Retinal pigment epithelial cell (primary cell): ENCODE measurements at regions not wholly inside any gene's neighbourhood (a gene's known extent, or its start where the extent isn't known, plus 50 kb on each side); places are given as distances from the start of the nearest gene placed in this dataset.
A peak's percentile ranks its signal among the peaks of the same experiment; 100 is the strongest.

Source experiments
- DNase-seq: peaks from one replicate; pipeline ENCODE4 v3.0.0-alpha.2; 2010; ENCODE audit warnings: low read depth
- H3K4me3 ChIP-seq: 2 replicates; pipeline ENCODE4 v1.5.1; 2011; ENCODE audit warnings: mild to moderate bottlenecking, low read length, control low read depth, moderate library complexity
- TF ChIP-seq, protein P1 (sequence below): conservative IDR thresholded peaks from 2 replicates; pipeline ENCODE4 v1.5.1; 2011; ENCODE audit warnings: low read depth, low read length, control low read depth, inconsistent platforms

DNA sequence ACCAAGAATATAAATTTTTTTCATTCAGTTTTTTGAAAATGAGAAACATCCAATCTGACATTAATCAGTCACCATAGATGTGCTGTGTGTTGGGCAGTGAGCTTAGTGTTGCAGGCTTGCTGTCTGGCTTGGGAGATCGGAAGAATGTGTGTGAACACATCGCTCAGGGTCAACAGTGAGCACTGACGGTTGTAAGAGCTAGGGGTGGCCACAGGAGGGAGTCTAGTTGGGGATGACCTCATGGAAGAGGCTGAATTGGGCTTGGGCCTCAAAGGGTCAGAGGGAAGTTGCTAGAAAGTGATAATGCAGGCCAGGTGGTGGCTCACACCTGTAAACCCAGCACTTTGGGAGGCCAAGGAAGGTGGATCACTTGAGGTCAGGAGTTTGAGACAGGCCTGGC lies 375.4 kb downstream of the DDX10 start:
- no peak overlapping the region for H3K4me3 ChIP-seq
- TF ChIP-seq, protein P1, sequence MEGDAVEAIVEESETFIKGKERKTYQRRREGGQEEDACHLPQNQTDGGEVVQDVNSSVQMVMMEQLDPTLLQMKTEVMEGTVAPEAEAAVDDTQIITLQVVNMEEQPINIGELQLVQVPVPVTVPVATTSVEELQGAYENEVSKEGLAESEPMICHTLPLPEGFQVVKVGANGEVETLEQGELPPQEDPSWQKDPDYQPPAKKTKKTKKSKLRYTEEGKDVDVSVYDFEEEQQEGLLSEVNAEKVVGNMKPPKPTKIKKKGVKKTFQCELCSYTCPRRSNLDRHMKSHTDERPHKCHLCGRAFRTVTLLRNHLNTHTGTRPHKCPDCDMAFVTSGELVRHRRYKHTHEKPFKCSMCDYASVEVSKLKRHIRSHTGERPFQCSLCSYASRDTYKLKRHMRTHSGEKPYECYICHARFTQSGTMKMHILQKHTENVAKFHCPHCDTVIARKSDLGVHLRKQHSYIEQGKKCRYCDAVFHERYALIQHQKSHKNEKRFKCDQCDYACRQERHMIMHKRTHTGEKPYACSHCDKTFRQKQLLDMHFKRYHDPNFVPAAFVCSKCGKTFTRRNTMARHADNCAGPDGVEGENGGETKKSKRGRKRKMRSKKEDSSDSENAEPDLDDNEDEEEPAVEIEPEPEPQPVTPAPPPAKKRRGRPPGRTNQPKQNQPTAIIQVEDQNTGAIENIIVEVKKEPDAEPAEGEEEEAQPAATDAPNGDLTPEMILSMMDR, result peak; percentile 28
- DNase-seq, result no peak

DNA sequence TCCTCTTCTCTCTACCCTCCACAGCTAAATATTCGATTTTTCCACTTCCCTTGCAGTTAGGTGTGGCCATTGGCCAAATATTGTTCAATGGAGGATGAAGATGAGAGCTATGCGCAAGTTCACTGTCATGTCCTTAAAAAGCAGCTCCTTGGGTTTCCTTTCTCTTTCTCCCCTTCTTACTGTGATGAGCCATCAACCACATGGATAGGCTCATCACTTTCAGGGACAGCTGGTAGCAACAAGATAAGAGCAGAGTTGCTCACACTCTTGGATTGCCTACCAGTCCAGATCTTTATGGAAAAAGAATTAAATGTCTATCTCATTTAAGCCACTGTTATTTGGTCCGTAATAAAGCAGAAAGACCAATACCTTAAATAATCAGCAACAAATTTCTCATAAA lies 377.0 kb downstream of the DDX10 start:
- TF ChIP-seq, protein P1, result no peak
- H3K4me3 ChIP-seq, result no peak overlapping the region
- no peak for DNase-seq

DNA sequence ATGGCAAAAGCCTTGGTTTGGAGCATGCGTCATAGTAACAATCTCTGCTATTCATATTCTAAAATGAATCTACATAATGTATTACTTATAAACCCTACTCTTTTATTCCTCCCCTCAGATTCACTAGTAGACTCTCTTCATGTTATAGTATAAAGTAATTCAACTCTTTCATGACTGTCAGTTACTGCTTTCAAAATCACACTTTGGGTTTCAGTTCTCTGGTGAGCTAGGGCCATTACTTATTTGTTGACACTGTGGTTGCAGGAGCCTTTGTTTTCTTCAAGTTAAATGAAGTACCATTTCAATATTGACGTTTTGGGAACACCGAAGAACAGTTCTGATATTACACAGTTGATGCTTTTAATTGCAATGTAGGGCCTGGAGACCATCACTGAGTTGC lies 378.4 kb downstream of the DDX10 start:
- no peak for DNase-seq
- TF ChIP-seq, protein P1, result no peak
- no peak overlapping the region for H3K4me3 ChIP-seq

DNA sequence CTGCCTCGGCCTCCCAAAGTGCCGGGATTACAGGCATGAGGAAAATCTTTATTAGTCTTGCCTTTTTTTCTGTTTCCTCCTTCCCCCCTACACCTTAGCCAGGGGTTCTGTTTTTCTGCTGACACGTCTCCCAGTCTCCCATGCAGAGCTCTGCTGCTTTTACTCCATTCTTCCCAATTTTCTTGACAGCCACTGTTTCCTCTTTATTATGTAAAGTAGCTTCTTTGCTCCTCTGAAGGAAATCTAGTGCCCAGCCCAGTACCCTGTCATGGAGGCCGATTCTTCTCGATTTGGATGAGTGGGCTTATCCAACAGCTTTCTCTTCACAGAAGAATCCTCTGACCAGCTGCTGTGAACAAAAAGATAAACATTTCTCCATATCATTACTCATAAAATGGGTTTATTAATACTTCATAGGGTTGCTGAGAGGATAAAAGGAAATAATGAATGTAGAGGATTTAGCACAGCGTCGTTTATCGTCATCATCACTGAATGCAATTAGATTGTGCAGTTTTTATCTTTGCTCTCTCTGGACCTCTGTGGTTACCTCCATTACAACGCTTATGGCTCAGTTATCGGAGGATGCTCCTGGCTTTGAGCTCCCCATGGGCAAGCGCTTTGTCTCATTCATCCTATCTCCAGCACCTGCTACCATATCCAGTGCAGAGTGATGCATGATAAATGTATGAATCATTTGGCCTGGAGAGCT lies 375.6 kb upstream of the C11orf87 start:
- no peak overlapping the region for H3K4me3 ChIP-seq
- TF ChIP-seq, protein P1, result no peak
- DNase-seq, result no peak

DNA sequence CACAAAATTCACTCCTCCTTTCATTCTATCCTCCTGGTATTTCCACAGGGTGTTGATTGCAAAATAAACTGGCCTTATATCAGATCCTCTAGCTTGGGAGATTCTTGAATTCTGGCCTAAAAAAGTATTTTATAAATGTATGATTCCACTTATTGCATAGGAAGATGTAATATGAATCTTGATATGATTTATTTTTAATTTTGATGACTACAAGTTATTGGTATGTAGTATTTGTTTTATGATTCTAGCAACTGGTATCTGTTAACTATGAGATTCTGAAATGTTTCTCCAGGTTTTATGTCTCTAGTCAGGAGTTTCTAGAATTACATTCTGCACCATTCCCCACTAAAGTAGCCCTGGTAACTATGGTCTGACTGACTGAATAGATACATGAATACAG lies 373.9 kb upstream of the C11orf87 start:
- TF ChIP-seq, protein P1, result no peak
- DNase-seq, result no peak
- H3K4me3 ChIP-seq, result no peak overlapping the region

DNA sequence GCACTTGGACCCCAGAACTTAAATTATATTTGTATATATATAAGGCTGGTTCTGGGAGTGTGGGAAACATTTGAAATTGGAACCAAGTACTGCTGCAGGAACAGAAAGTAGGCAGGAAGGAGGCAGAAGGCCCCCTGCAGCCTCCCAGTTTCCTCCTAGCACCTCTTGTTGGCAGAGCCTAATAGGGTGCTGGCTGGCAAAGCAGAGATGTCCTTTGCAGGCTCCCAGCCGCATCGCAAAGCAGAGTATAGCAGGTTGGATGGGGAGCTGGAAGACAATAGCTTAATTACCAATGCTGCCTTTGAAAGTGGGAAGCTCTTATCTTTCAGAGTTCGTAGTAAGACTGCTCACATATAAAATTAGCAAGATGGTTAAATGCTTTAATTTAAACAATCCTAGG lies 370.8 kb upstream of the C11orf87 start:
- TF ChIP-seq, protein P1, result no peak
- H3K4me3 ChIP-seq, result no peak overlapping the region
- no peak for DNase-seq

DNA sequence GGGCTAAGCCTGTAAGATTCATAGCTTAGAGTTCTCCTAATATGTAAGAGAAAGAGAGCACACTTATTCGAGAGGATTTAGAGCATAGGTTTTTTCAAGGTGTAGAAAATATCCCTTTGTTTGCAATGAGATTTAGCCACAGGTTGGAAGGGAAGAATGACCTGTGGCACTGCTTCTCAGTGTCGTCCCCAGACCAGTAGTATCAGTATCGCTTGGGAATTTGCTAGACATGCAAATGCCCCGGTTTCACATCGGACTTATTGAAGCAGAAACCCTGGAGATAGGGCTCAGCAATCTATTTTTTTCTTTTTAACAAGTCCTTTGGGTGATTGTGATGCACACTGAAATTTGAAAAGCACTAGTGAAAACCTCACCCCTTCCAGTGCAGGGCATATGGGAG lies 362.6 kb upstream of the C11orf87 start:
- H3K4me3 ChIP-seq, result no peak overlapping the region
- TF ChIP-seq, protein P1, result no peak
- DNase-seq, result no peak
